ENCODE measurements at regions not wholly inside any gene's neighbourhood (a gene's known extent, or its start where the extent isn't known, plus 50 kb on each side); places are given as distances from the start of the nearest gene placed in this dataset.

DNA sequence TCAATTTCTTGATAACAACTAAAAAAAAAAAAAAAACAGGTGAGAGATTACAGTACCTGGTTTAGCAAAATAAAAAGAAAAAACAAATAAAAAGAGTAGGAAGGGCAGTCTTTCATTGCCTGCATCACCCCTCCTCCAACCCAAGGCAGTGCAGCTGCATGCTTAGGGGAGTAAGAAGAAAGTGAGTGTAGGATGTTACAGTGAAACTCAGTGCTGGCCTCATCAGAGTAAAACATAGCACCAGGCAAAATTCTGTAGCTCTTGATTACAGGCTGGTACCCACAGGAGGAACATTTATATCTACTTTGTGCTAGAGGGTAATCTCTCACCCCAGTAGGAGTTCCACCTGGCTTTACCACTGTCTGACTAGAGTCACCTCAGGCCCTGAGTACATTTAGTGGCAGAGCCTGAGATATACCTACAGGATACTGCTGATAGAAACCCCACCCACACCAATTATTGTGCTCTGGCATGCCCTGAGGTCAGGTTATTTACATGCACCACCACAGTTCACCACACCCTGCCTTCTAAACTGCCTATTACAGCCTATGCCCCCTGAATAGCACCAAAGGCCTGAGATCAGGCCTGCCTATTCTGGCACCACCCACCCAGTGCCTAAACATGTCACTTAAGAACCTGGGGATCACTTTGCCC lies 241.6 kb downstream of the PAPSS1 start:
- H2AFZ ChIP-seq (ENCODE audit: low read length): no peak overlapping the region
- H3K4me2 ChIP-seq (ENCODE audit: extremely low read depth, insufficient read depth, low read length): no peak overlapping the region
- DNase-seq (ENCODE audit: low read depth in 2 of 2): no peak
- no peaks in the 10 kb centered on the region for H4K20me1 ChIP-seq (ENCODE audit: control insufficient read depth, extremely low read depth, insufficient read depth, low read length)
- H3K36me3 ChIP-seq (ENCODE audit: control insufficient read depth, insufficient read depth, low read length): no peaks in the 10 kb centered on the region
- H3K79me2 ChIP-seq (ENCODE audit: control insufficient read depth, insufficient read depth, low read length): no peaks in the 10 kb centered on the region
- H3K9me3 ChIP-seq (ENCODE audit: control insufficient read depth, insufficient read depth, low read depth, low read length): no peaks in the 10 kb centered on the region
- no peaks in the 10 kb centered on the region for H3K4me1 ChIP-seq (ENCODE audit: control insufficient read depth, extremely low read depth, insufficient read depth, low read length)
- no peaks in the 10 kb centered on the region for H3K27me3 ChIP-seq (ENCODE audit: control insufficient read depth, insufficient read depth, low read length)
- TF ChIP-seq, protein P1, sequence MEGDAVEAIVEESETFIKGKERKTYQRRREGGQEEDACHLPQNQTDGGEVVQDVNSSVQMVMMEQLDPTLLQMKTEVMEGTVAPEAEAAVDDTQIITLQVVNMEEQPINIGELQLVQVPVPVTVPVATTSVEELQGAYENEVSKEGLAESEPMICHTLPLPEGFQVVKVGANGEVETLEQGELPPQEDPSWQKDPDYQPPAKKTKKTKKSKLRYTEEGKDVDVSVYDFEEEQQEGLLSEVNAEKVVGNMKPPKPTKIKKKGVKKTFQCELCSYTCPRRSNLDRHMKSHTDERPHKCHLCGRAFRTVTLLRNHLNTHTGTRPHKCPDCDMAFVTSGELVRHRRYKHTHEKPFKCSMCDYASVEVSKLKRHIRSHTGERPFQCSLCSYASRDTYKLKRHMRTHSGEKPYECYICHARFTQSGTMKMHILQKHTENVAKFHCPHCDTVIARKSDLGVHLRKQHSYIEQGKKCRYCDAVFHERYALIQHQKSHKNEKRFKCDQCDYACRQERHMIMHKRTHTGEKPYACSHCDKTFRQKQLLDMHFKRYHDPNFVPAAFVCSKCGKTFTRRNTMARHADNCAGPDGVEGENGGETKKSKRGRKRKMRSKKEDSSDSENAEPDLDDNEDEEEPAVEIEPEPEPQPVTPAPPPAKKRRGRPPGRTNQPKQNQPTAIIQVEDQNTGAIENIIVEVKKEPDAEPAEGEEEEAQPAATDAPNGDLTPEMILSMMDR (conservative IDR thresholded peaks at IDR 0.05 in 1 of 2, IDR thresholded peaks at IDR 0.05 in 1 of 2; ENCODE audit: low read depth in 1 of 2, low read length in 2 of 2): no peak
- no peak overlapping the region for H3K4me3 ChIP-seq (replicated peaks in 1 of 4; ENCODE audit: control extremely low read depth in 1 of 4, insufficient read depth in 1 of 4, low read depth in 3 of 4, low read length in 4 of 4)
- no peak overlapping the region for H3K9ac ChIP-seq (ENCODE audit: insufficient read depth, low read length)
- no peak overlapping the region for H3K27ac ChIP-seq (ENCODE audit: insufficient read depth, low read length)

- no peaks in the 10 kb centered on the region for H3K79me2 ChIP-seq (ENCODE audit: control insufficient read depth, insufficient read depth, low read length)
- TF ChIP-seq, protein P1 (conservative IDR thresholded peaks at IDR 0.05 in 1 of 2, IDR thresholded peaks at IDR 0.05 in 1 of 2; ENCODE audit: low read depth in 1 of 2, low read length in 2 of 2): no peak
- no peak for TF ChIP-seq EZH2 (IDR thresholded peaks at IDR 0.05; ENCODE audit: low read length, missing control alignments)
- H3K4me3 ChIP-seq (replicated peaks in 1 of 4; ENCODE audit: control extremely low read depth in 1 of 4, insufficient read depth in 1 of 4, low read depth in 3 of 4, low read length in 4 of 4): no peak overlapping the region
- H3K27me3 ChIP-seq (ENCODE audit: control insufficient read depth, insufficient read depth, low read length): no peaks in the 10 kb centered on the region
- no peaks in the 10 kb centered on the region for H3K9me3 ChIP-seq (ENCODE audit: control insufficient read depth, insufficient read depth, low read depth, low read length)
- H3K4me2 ChIP-seq (ENCODE audit: extremely low read depth, insufficient read depth, low read length): no peak overlapping the region
- DNase-seq (ENCODE audit: low read depth in 2 of 2): no peak
- no peak overlapping the region for H2AFZ ChIP-seq (ENCODE audit: low read length)
- no peak overlapping the region for H3K9ac ChIP-seq (ENCODE audit: insufficient read depth, low read length)
- no peak overlapping the region for H3K27ac ChIP-seq (ENCODE audit: insufficient read depth, low read length)
- no peaks in the 10 kb centered on the region for H3K4me1 ChIP-seq (ENCODE audit: control insufficient read depth, extremely low read depth, insufficient read depth, low read length)
- H4K20me1 ChIP-seq (ENCODE audit: control insufficient read depth, extremely low read depth, insufficient read depth, low read length): no peaks in the 10 kb centered on the region
- no peaks in the 10 kb centered on the region for H3K36me3 ChIP-seq (ENCODE audit: control insufficient read depth, insufficient read depth, low read length)
These were observed 246.9 kb downstream of the PAPSS1 start for GRCh38 chr4:107473126-107473525.

DNA sequence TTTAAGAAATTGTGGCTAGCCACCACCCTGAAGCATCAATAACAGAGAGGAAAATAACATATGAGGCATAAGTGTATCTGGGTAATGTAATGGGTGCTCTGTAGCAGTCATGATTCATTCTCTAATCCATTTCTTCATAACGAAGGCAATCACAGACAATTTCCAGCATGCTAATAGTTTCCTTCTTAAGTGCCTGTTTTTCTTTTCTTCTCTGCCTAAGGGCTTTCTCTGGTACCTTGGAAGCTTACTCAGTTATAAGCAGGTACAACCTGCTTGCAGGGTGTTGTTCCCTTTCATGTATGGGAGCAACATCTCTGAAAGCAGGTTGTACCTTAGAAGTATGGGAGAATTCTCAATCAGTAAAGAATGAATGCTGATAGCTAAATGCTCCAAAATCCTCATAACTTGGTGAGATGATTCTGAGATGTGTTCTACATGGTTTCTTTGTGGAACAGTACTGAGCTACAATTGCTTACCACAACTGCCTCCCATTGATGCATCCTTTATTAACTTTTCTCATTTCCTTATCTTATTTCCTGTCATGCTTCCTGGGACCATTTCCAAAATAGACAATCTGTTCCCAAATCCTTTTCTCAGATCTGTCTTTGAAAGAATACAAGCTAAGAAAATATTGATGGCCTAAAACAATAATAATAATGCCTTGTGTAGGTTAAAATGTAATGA lies 247.6 kb downstream of the PAPSS1 start:
- Histone ChIP-seq H4K20me1 (ENCODE audit: control insufficient read depth, extremely low read depth, insufficient read depth, low read length) (no peaks in the 10 kb centered on the region), H3K27ac (ENCODE audit: insufficient read depth, low read length) (no peak overlapping the region), H3K9ac (ENCODE audit: insufficient read depth, low read length) (no peak overlapping the region), H2AFZ (ENCODE audit: low read length) (no peak overlapping the region), H3K4me1 (ENCODE audit: control insufficient read depth, extremely low read depth, insufficient read depth, low read length) (no peaks in the 10 kb centered on the region), H3K4me2 (ENCODE audit: extremely low read depth, insufficient read depth, low read length) (no peak overlapping the region), H3K4me3 (replicated peaks in 1 of 4; ENCODE audit: control extremely low read depth in 1 of 4, insufficient read depth in 1 of 4, low read depth in 3 of 4, low read length in 4 of 4) (no peak overlapping the region), H3K9me3 (ENCODE audit: control insufficient read depth, insufficient read depth, low read depth, low read length) (no peaks in the 10 kb centered on the region), H3K27me3 (ENCODE audit: control insufficient read depth, insufficient read depth, low read length) (no peaks in the 10 kb centered on the region), H3K36me3 (ENCODE audit: control insufficient read depth, insufficient read depth, low read length) (no peaks in the 10 kb centered on the region), H3K79me2 (ENCODE audit: control insufficient read depth, insufficient read depth, low read length) (no peaks in the 10 kb centered on the region)
- TF ChIP-seq, protein P1 (conservative IDR thresholded peaks at IDR 0.05 in 1 of 2, IDR thresholded peaks at IDR 0.05 in 1 of 2; ENCODE audit: low read depth in 1 of 2, low read length in 2 of 2): no peak
- no peak for TF ChIP-seq EZH2 (IDR thresholded peaks at IDR 0.05; ENCODE audit: low read length, missing control alignments)
- DNase-seq (ENCODE audit: low read depth in 2 of 2): no peak
